G401.6 (cell line): ENCODE measurements at regions not wholly inside any gene's neighbourhood (a gene's known extent, or its start where the extent isn't known, plus 50 kb on each side); places are given as distances from the start of the nearest gene placed in this dataset.

Source experiments
- FAIRE-seq: peaks from 2 replicates; lab custom pipeline; 2012; peaks lifted over from hg19 to GRCh38; lab: Jason Lieb, UNC

DNA sequence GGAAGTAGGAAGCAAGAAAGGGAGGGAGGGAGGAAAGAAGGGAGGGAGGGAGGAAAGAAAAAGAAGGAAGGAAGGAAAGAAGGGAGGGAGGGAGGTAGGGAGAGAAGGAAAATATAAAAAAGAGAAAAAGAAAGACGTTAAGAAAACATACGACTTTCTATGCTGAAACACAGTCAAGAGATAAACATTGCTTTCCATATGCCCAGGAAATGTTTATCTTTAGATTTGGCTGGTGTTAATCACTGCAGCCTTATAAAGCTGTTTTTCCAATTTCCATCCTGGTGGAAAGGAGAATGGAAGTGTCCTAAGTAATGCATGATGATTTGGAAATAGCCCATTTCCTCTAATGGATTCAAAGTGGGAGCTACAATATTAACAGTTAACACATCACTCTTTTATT, 524.3 kb downstream of the MTRR start:
- no peak for FAIRE-seq

DNA sequence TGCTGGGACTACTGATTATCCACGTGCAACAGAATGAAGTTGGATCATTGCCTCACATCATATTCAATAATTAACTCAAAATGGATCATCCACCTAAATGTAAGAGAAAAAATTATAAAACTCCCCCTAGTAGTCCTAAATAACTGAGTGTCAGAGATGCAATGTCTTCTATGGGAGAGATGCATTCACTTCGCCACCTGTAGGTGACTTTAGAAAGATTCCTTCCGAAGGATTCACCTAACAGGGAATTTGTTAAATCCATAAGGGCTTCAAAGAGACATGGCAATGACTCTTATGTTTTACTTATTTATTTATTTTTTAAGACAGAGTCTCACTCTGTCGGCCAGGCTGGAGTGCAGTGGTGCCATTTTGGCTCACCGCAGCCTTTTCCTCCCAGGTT, 526.0 kb downstream of the MTRR start:
- no peak for FAIRE-seq

DNA sequence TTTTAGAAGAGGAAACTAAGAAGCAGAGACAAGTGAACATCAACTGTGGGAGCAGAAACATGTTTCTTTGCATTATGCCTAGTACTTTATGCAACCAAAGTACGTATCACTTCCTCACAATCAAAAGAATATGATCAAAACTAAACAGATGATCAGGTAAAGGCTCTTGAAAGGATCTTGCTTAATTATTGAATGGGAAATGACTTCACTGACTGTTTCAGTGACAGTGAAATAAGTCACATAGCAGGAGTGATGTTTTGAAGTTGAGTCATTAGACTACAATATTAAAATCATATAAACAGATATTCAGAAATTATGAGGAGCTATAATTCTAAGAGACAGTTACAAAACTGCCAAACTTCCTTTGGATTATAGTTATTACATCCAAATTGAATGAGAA, 527.3 kb downstream of the MTRR start:
- FAIRE-seq: no peak

DNA sequence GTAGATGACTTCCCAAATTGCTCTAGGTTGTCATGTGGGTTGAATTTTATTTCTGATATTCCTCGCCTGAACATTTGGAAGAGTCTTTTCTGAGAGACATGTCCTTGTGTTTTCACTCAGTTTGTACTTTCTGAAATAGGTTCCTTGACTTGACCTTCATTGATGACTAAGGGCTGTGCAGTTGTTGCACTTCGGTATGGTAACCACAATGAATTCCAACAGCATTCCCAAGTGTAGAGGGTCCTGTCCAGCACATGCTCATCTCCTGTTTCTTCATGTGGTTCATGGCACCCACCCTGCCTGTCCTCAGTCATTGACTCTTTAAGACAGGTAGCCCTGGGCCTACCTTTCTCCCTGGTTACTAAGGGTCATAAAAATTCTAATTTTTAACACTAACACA, 527.8 kb downstream of the MTRR start:
- FAIRE-seq: no peak

DNA sequence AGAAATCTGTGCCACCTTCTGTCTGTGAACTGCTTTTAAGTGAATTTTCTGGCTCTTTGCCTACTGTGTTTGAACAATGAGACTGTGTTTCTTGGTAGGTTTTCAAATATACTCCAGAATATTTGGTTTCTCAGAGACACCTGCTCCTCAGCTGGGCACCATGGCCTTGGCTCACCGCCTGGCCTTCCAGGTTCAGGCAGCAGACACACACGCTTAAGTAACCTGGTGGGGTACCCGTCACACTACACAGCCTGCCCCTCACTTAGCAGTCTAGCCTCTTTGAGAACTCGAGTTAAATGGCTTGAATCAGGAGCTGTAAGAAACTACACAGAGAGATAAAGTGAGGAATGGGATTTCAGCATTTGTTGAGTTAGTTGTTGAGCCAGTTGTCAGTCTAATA, 530.5 kb downstream of the MTRR start:
- FAIRE-seq: no peak

DNA sequence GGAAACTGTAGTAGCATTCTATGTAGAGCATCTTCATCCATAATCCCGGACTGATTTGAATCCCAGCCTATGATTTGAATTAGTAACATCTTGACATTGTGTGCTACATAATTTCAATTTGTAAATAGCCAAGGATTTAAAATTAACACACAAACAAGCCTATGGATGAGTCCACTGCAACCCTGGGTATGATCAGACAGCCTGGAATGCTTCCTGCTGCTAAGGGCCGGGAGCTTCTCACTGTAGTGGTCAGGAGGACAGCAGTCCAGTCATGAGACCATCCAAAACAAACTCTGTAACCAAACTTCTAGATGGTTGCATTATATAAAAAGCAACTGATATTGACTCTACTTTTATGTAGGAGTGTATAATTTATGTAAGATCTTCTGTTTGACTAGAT, 539.3 kb downstream of the MTRR start:
- FAIRE-seq: no peak

DNA sequence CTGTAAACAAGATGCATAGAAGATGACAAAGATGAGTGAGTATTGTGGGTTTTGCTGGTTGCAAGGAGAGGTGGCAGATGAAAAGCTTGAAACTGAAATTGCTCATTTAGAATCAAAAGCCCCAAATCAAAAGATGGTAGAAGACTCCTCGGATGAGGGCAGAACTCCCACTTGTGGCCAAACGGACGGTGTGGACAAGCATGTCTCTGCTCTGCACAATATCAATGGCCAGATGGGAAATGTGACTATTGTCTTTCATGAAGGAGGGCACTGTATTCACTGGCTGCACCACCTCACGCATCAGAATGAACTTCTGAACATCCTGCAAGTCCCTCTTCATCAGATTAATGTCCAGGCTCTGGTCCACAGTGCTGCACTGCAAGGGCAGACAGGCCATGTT, 541.7 kb downstream of the MTRR start:
- FAIRE-seq: no peak

DNA sequence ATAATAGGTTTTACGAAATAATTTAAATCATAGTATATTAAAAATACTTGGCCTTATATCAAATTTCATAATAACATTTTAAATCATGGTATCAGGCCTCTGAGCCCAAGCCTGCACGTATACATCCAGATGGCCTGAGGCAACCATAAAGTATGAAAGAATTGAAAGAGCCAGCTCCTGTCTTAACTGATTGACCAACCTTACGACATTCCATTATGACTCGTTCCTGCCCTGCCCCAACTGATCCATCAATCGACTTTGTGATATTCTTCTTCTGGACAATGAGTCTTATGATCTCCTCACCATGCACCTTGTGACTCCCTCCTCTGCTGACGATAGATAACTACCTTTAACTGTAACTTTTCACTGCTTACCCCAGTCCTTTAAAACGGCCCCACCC, 545.0 kb downstream of the MTRR start:
- FAIRE-seq: no peak

DNA sequence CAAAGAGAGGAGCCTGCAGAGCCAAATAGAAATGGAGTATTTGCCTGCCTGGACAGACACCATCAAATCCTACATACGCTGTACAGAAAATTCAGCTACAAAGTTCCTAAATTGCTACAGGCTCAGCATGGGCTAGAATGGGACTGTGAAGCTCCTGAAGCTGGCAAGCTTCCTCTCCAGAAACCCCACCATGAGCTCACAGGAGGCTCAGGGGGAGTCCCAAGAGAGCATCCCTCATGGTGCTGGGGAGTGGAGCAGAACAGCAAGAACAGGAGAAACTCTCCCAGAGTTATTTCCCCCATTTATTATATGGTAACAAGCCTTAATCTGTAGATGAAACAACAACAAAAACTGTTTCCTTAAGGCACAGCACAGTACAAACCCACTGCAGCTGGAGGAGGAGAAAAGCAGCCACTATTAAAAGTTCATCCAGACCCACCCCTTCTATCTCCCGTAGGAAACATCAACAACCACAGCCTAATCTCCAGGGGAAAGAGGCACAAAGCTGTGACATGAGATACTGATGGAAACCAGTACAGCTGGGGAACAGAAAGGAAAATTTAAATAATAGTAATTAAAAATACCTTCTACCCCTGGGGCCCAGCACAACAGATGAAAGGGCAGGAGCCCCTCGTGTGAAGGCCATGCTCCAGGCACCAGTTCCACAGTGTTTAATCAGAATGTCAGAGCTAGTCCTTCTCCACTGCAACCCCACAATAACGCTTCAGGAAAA, 548.5 kb downstream of the MTRR start:
- FAIRE-seq: no peak

DNA sequence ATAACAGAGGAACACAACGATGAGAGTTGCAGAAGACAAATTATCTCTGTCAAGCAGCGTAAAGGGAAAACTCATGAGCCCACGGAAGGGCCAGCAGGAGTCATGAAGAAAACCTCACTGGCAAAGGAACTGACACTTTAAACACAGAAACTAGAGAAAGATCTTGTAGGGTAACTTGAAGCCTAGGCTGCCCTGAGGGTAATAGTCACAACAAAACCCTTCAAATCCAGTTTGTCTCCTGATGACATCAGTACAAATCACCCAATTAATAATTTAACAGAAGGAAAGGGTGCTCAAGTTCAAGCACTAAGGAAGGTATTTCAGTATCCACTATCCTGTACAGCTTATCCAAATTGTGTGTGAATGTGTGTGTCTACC, 549.1 kb downstream of the MTRR start:
- no peak for FAIRE-seq

DNA sequence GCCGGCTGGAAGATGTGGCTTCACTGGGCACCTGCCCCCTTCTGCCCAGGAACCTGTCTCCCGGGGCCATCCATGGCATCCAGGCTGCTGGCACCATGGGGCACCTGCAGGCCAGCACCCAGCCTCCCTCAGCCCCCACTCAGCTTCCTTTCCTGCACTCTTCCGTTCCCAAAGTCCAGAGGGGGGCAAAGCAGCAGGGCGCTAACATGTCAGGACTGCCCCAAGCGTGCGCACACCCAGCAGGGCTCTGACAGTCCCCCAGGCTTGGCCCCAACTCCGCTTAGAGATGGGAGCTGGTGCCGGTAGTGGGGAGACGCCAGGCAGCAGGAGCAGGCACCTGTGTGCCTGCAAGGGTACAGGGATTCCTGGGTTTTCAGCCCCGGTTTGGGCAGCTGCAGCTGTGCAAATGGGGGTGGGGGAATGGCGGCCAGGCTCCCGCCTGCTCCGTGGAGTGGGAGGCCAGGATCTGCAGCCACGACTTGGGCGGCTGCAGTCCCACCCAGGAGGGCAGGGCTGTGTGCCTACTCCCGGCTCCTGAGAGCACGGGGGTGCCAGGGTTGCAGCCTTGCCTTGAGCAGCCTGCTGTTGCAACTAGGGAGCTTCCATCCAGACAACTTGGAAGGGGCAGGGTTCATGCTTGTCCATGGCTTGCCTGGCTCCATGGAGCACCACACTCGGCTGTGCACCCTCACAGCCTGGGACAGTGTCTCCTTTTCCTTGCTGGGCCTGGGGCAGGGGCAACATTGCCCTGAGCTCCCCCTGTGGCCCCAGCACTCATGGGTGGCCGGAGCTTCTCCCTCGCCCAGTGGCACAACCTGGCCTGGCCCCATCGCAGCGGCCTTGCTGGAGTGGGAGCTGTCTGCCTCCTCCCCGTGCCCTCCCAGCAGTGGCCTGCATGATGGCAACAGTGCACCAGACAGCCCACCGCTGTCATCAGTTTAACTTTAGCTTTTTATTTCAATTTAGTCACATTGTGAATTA, 561.1 kb downstream of the MTRR start:
- FAIRE-seq: no peak

DNA sequence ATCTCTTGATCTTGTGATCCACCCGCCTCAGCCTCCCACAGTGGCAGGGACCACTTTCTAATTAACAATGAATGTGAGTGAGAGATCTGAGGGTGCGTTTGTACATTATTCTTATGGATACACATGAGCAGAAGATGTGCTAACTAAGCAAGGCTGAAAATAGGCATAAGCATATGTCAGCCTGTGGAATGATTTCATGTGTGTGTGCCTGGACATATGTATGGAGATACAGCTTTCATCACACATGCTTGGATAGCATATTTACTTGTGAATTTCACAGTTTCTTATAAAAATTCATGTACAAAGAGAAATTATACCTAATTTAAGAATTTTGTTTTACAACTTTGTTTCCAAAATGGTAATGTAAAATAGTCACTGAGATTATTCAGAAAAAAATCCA, 565.6 kb downstream of the MTRR start:
- no peak for FAIRE-seq

DNA sequence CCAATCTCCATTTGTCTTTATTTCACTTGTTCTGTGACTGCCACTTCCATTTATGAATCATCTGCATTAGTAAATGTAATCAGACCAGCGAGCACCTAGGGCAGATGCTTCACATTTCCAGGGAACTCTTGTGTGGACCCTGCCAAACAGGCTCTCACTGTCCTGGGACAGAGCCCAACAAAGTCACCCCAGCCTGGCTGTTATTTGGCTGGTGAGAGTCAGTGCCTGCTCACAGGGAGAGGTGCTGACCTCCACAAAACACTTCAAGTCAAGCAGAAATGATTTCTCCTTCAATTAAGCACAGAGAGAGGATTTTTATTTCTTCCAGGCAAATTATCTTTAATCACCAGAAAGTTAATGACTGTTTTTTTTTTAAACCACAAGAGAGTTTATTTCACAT, 568.0 kb downstream of the MTRR start:
- FAIRE-seq: no peak

DNA sequence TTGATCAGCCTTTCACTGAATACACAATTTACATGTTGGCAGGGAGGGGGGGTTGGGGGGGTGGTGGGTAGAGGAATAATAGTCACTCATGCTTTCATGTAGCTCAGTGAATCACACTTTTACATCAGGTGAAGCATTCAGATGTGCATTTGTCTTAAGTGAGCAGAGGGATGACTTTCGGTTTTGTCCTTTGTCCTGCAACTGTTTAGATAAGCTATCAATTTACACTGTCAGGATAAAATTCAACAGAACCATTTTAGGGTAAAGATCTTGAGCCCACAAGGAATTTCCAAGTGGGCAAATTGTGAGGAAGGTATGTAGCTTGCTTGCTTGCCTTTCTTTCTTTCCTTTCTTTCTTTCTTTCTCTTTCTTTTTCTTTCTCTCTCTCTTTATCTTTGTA, 576.2 kb downstream of the MTRR start:
- no peak for FAIRE-seq

DNA sequence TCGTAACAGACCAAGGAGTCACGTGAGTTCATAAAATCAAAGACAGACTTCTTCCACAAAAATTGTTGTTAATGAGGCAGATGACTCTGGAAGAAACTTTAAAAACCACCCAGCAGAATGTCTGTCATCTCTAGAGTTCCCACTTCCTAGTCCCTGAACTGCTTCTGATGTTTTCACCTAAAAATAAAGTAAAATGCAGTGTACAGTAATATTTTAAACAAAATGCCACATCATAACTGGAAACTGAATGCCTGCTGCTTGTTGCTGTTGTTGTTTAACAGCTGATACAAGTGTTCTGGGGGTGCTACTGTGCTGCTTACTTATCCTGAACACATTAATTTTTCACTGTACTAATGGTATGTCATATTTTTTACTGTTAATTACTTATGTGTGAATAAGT, 577.2 kb downstream of the MTRR start:
- no peak for FAIRE-seq

DNA sequence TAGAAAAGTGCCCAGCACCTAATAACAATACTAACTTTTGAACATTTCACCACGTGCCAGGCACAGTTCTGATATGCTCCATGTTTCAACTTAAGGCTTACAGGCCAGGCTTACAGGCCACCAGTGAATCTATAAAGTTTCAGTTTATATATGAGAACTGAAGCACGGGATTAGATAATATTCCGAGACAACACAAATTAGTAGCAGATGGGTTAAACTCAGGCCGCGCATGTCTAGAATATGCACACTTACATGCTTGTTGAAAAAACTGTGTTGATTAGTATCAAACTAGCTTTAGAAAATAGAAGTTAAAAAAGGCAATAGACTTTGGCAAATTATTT, 587.9 kb downstream of the MTRR start:
- no peak for FAIRE-seq

DNA sequence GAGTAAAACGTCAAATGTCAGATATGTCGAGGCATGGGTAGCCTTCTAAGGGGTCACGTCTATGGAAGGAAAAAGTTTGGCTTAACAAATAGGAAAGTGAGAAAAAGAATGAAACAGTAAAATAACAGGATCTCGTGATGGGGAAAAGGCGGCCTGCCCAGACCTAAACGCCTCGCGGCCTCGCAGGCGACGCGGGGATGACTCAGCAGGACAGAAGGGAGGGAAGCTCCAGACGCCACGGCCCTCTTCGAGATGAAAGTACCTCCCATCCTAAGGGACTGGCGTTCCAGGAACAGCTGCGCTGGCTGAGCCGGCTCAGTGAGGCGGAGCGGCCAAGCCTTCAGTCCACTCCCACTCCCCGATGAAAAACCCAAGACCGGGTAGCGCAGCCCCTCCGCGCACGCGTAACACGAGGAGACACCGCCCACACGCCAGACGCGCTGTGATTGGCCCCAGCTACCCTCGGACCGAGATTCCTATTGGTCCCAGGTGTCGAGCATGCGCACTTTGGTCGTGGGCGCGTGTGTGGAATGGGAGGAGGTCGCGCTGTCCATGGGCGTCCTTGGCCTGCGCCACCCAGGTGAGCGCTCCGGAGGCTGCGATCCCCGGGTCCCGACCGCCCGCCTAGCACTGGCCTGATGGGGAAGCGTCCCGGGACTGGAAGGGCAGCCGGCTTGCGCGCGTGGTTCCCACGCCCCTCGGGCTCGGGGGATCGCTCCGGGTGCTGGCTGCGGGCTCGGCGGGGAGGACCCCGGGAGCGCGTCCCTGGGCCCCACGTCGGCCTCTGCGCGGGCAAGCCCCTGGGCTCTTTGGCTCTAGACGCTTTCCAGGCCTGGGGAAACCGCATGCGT, 588.5 kb downstream of the MTRR start:
- FAIRE-seq: peak; percentile 99

DNA sequence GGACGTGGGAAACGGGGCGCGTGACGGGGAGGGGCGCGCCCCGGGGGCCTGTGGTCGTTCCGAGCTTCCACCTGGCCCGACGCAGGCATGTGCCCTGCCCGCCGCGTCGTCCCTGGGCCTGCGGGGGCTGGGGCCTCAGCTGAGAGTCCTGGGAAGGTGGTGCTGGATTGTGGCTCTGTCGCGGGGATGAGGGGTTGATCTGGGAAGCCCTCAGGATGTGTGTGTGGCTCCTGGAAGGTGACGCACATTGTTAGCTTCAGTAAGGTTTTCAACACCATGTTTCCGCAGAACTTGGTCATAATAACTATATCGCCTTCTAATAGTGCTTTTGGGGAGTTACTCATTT, 589.1 kb downstream of the MTRR start:
- FAIRE-seq: no peak

DNA sequence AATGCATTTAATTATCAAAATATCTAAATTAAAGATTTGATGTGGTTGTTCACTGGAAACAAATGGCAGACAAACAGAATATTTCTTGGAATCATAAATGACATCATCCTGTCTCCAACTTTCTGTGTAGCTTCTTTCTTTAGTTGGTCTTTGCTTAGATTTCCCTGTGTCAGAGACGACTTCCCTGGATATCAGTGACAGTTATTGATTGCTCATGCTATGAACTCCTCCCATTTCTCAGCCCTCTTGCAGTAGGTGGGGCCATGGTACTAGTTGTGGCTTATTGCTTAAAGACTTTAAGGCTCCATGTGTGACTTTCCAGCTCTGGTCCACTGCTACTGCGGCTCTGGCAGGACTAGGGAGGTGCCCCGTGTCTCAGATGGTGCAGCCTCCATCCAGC, 592.6 kb downstream of the MTRR start:
- no peak for FAIRE-seq

DNA sequence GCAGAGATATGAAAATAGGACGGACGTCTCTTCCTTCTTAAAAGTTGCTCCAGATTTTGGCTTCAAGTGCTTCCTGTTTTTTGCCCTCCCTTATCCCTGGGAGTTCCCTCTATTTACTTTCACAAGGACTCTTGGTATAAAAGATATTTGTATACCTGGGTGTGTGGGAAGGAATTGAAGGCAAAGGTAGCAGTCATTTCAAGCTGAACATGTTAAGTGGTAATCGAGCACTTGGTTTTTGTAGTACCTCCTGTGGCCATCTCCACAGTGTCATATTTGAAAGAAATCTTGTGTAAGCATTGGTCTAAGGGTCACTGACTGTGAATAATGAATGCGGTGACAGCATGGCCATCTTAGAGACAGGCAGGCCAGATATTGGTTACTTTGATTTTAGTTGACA, 593.6 kb downstream of the MTRR start:
- no peak for FAIRE-seq

DNA sequence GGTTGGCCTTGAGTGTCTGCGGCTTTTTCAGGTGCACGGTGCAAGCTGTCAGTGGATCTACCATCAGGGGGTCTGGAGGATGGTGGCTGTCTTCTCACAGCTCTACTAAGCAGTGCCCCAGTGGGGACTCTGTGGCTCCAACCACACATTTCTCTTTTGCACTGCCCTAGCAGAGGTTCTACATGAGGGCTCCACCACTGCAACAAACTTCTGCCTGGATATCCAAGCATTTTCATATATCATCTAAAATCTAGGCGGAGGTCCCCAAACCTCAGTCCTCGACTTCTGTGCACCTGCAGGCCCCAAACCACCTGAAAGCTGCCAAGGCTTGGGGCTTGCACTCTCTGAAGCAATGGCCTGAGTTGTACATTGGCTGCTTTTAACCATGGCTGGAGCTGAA, 601.5 kb downstream of the MTRR start:
- FAIRE-seq: no peak

DNA sequence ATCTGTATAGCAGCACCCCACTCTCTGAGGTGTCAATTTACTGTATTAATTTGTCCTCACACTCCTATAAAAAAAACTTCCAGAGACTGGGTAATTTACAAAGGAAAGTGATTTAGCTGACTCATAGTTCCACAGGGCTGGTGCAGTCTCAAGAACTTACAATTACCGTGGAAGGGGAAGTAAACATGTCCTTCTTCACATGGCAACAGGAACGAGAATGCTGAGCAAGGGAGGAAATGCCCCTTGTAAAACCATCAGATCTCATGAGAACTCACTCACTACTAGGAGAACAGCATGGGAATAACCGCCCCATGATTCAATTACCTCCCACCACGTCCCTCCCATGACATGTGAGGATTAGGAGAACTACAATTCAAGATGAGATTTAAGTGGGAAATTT, 602.6 kb downstream of the MTRR start:
- FAIRE-seq: no peak

DNA sequence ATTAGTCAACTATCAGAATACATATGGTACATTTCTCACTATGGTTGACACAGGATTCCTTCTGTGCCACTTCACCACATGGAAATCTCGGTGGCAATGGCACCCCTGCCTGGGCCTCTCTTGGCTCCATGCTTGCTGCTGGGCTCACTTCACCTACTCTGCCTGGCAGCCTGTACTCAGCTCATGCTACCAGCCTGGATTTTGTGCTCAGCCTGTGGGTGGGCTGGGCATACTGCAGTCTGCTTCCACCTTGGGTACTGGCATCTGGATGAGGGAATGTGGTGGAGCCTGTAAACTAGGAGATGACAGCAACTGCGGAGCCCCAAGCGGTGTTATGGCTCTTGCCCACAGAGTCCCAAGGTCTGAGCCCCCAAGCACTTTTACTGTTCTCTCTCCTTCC, 604.1 kb downstream of the MTRR start:
- FAIRE-seq: no peak
